HG03039 (cell line): ENCODE measurements at regions not wholly inside any gene's neighbourhood (a gene's known extent, or its start where the extent isn't known, plus 50 kb on each side); places are given as distances from the start of the nearest gene placed in this dataset.
"Not testable (repeated sequence)": the region's sequence is repeated elsewhere in the genome, so short reads cannot be mapped to it uniquely, and the experiment has no call there.

Experiments used
- ATAC-seq: cut with Tn5 transposase; IDR thresholded peaks from one replicate; pipeline ENCODE4 v1.9.1; 2021; ENCODE audit warnings: mild to moderate bottlenecking, moderate library complexity; ENCODE audit not compliant: unreplicated experiment

DNA sequence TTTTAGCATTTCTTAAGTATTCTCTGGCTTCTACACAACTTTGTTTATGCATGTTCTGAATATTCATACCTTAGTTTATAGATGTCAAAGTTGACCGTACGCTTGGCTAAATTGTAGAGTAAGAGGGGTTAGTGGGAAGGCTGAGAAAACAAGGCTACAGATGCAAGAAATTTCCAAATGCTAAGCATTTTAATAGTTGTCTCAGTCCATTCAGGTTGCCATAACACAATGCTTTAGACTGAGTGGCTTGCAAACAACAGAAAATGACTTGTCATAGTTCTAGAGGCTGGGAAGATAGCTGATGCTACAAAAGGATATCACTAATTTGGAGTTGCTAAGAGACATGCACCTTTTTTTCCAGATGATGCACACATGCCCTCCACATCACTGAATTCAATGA lies 53.0 kb upstream of the C1QTNF3 start:
- not testable (repeated sequence) for ATAC-seq

DNA sequence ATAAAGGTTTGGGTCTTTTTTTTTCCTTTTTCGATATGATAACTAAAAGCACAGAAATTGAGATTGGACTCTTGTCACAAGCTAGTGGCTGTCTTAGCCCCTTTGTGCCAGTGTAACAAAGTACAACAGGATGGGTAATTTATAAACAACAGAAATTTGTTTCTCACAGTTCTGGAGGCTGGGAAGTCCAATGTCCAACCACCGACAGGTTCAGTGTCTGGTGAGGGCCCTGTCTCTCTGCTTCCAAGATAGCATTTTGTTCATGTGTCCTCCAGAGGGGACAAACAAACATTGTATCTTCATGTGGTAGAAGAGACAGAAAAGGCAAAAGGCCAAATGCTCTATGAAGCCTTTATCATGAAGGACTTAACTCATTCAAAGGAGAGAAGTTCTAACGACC lies 56.9 kb upstream of the C1QTNF3 start:
- not testable (repeated sequence) for ATAC-seq

DNA sequence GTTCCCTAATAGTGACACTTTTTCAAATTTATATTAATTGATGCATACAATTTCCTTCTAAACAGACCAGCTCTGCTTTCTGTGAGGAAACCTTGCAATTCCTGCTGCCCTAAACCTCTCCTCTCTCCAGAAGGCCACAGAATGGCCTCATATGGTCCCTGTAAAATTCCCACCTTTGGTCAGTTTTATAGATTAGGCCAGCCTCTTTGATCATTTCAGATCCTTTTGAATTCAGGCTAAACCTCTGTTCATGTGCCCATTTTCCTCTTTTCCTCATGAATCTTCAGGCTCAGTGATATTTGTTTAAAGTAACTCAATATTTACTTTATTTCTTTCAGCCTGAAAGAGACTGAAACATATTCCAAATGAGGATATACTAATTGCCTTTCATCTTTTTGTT lies 58.6 kb upstream of the C1QTNF3 start:
- ATAC-seq, result not testable (repeated sequence)

DNA sequence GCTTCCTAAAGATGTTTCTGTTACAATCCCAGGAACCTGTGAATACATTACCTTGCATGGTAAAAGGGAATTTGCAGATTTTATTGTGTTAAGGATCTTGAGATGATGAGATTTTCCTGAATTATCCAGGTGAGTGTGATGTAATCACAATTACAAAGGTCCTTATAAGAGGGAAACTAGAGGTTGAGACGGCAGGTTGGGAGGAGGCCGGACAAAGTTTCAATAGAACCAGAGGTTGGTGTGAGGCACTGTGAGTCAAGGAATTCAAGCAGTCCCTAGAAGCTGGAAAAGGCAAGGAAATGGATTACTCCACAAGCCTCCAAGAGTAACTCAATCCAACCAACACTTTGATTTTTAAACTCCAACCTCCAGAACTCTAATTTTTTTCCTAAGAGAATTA lies 65.9 kb upstream of the C1QTNF3 start:
- ATAC-seq, result not testable (repeated sequence)

DNA sequence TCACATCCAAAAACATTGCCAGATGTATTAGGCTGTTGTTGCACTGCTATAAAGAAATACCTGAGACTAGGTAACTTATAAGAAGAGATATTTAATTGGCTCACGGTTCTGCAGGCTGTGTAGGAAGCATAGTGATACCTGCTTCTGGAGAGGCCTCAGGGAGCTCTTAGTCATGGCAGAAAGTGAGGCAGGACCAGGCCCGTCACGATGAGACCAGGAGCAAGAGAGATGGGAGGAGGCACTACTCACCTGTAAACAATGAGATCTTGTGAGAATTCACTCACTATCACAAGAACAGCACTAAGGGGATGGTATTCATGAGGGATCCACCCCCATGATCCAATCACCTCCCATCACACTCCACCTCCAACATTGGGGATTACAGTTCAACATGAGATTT lies 81.3 kb upstream of the C1QTNF3 start:
- ATAC-seq, result not testable (repeated sequence)

DNA sequence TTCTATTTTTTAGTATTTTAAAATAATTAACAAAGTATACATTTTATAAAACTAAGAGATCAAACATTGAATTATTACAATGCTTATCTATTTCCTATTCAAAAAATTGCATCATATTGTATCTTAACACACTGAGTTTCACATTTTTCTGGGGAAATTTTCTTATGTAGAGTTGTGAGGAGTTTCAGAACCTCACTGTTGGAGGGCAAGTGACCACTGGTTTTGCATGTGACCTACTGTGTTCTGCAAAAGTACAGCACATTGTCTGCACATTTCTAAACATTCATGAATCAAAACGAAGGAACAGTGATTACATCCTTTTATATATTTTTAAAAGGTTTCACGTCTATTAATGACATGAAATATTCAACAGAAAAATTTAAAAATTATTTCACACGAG lies 82.3 kb upstream of the C1QTNF3 start:
- ATAC-seq, result peak; percentile 81

DNA sequence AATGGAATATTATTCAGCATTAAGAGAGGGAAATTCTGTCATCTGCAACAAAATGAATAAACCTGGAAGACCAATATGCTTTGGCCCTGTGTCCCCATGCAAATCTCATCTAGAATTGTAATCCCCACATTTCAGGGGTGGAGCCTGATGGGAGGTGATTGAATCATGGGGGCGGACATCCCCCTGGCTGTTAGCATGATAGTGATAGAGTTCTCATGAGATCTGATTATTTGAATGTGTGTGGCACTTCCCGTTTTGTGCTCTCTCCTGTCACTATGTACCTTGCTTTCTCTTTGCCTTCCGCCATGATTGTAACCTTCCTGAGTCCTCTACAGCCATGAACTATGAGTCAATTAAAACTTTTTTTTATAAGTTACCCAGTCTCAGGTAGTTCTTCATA lies 83.7 kb upstream of the C1QTNF3 start:
- not testable (repeated sequence) for ATAC-seq

DNA sequence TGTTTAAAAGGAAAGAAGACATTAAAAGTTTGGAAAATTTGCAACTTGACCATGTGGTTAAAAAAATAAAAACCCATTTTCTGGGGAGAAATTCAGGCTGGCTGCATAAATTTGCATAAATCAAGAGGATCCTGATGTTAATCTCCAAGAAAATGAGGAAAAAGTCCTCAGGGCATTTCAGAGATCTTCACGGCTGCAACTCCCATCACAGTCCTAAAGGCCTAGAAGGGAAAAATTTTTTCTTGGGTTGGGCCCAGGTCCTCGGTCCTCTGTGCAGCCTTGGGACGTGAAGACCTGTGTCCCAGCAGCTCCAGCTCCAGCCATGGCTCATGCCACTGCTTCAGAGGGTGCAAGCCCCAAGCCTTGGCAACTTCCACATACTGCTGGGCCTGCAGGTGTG lies 84.8 kb upstream of the C1QTNF3 start:
- ATAC-seq, result not testable (repeated sequence)

DNA sequence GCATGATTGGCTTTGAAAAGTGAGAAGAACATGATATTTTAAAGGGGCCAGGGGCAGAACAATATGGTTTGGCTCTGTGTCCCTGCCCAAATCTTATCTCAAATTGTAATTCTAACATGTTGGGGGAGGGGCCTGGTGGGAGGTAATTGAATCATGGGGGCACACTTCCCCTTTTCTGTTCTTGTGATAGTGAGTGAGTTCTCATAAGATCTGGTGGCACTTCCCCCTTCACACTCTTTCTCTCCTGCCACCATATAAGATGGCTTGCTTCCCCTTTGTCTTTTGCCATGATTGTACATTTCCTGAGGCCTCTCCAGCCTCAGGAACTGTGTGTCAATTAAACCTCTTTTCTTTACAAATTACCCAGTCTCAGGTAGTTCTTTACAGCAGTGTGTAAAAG lies 85.9 kb upstream of the C1QTNF3 start:
- not testable (repeated sequence) for ATAC-seq

DNA sequence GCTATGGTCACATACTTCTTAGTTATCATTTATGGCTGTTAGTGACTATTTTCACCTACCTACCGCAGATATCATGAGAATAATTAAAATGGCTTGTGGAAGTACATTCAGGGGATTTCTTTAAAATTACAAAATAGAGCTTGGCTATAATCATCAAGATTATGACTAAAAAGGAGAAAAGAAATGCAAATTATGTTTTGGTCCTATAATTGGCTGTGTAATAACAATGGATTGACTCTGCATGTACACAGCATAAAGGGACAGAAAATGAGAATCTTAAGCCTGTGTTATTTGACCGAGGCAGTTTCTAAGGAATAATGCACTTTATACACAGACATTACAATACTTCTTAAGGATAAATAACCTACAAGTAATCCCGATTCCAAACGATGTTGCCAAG lies 112.0 kb upstream of the C1QTNF3 start:
- not testable (repeated sequence) for ATAC-seq

DNA sequence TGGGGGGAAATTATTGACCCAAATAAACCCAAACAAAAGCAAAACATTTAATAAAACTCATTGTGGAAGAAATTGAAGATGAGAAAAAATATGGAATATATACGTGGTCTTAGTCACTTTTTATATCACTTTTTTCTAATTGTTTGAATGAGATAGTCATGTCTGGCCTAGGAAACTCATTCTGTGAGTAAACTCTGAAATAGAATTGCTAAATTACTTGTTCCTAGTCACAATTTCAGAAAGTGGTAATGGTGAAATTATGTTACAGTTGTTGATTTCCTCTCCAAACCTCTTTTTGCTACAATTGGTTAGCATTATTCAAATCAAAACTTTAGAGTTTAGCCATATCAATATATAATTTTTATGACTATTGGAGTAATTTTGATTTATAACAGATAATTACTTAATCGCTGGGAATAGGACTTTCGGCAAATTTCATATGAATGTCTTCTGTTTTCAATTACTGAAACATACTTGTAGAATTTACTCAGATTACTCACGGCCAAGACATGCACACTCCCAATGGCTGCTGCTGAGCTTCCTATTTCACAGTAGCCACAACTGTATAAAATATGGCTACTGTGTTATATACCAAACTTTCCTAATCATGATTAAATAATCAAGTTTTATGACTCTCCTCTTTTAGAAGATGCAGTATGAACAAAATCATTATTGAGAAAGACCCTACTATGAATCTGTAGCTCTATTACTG lies 113.8 kb upstream of the C1QTNF3 start:
- ATAC-seq, result not testable (repeated sequence)

DNA sequence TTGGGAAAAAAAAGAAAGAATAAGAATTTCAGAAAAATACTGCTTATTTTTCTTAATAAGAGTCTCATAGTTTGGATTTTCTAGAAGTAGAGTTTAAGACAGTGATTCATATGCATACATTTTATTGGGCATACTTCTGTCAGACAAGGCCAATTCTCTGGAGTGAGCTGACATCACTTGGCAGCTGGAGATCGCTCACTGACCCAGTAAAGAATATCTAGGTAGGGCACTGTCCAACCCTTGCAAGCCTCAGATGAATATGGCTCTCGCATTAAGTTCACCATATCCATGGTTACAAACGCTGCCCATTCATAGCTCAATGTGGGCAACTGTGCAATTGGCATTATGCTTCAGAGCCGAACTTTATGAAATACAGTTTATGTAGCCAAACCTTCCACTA lies 117.9 kb upstream of the C1QTNF3 start:
- not testable (repeated sequence) for ATAC-seq

DNA sequence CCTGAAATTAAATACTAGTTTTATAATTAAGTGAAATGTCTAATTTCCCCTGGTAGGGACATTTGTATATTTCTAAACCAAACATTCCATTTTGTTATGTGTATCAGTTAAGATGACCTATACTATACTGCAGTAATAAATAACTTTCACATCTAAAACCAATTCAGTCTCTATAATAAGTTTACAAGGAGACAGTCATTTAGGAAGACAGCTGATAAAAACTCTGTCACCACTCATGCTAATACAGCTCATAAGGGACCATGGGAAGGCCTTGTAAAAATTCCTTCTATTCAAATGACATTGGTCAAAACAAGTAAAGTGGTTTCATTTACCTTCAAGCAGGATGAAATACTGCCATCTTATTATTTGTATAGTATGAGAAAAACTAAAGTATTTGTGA lies 128.4 kb upstream of the C1QTNF3 start:
- not testable (repeated sequence) for ATAC-seq

DNA sequence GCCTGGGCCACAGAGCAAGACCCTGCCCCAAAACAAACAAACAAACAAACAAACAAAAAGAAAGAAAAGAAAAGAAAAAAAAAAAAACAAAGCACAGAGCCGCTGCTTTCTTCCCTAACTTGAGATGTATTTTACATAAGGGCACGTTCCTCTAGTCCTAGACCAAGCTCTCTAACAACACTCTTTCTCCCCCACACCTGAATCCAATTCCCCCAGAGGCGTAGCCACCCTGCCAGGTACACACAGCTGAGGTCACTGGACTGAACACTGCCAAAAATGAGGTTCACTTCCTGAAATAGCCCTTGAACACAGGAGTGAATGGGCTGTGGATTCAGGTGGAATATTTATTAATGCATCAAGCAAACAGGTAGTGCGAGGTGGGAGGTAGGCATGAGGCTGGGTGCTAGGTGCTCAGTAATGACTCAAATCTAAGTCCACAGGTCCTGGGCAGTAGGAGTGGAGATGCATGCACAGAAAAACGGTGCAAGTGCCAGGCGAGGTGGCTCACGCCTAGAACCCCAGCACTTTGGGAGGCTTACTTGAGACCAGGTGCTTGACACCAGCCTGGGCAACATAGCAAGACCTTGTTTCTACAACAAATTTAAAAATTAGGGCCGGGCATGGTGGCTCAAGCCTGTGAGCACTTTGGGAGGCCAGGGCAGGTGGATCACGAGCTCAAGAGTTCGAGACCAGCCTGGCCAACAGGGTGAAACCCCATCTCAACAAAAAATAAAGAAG lies 136.6 kb upstream of the C1QTNF3 start:
- not testable (repeated sequence) for ATAC-seq

DNA sequence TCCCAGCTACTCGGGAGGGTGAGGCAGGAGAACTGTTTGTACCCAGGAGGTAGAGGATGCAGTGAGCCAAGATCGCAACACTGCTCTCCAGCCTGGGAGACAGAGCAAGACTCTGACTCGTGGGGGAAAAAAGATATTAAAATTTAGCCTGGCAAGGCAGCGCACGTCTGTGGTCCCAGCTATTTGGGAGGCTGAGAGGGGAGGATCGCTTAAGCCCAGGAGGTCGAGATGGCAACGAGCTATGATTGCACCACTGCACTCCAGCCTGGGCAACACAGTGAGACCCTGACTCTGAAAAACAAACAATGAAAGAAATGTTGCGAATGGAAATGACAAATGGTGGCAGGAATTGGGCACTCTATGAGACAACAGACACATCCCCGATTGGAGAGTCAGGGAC lies 137.2 kb upstream of the C1QTNF3 start:
- ATAC-seq, result not testable (repeated sequence)

DNA sequence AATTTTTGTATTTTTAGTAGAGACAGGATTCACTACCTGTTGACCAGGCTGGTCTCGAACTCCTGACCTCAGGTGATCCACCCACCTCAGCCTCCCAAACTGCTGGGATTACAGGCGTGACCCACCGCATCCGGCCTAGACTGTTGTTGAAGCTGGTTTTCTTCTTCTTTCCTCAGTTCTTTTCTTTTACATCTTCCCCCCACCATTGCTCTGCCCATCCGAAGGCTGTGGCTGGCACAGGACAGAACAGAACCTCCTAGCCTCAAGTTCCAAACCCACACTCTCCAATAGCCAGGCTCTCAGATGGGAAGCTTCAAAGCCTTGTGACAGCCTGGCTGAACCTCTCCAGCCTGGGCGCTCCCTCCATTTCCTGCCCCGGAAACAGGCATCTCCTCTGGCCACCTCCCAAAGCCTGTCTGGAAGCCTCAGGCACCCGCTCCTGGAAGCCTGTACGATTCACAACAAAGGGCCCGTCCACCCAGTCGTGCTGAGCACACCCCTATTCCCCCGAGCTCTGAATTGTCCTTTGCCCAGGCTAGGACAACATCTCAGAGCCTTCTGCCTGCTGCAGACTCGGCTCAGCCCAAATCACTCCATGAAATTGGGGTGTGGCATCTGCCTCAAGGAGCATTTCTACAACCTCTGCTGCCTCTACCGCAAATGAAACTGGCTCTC lies 138.1 kb upstream of the C1QTNF3 start:
- not testable (repeated sequence) for ATAC-seq

DNA sequence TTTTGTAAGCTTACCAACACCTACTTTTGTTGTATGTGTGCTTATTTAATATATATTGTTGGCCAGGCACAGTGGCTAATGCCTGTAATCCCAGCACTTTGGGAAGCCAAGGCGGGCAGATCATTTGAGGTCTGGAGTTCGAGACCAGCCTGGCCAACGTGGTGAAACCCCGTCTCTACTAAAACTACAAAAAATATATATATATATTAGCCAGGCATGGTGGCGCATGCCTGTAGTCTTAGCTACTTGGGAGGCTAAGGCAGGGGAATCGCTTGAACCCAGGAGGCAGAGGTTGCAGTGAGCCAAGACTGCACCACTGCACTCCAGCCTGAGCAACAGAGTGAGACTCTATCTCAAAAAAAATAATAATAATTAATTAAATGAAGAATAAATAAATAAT lies 142.0 kb upstream of the C1QTNF3 start:
- not testable (repeated sequence) for ATAC-seq

DNA sequence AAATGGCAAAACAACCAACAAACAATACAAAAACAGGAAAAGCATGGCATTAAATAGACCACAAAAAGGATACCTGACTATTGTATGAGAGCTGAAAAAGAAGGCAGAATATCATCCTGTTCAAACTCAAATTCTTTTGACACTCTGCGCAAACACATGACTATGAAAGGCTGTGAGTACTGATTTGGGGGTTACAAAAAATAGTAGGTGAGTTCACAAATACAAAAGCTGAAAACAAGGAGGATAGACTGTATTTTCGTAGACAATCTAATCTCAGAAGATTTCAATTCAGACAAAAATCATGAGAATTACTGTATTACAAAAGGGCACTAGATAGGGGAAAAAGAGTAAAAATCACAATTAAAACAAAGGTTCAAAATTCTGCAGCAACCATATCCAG lies 142.6 kb upstream of the C1QTNF3 start:
- not testable (repeated sequence) for ATAC-seq

DNA sequence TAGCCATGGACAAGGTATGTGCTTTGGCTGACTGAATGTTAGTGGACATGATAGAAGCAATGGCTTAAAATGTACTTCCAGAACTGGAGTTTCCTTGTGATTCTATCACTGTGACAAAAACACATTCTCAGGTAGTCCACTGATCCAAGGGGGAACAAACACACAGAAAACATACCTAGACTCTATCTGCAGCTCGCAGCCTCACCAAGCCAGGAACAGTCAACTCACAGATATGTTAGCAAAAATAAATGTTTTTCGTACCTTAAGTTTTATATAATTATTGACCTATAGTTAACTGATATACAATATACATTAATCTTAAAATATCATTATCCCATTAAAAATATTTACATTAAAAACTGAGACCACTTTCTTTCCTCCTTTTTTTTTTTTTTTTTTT lies 143.1 kb upstream of the C1QTNF3 start:
- not testable (repeated sequence) for ATAC-seq

DNA sequence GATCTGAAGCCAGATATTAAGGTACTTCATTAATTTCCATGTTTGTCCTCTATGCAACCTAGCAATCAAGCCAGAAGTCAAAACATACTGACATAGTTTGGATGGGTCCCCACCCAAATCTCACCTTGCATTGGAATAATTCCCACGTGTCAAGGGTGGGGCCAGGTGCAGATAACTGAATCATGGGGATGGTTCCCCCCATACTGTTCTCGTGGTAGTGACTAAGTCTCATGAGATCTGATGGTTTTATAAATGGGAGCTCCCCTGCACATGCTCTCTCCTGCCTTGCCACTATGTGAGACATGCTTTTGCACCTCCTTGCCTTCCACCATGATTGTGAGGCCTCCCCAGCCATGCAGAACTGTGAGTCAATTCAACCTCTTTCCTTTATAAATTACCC lies 143.9 kb upstream of the C1QTNF3 start:
- not testable (repeated sequence) for ATAC-seq

DNA sequence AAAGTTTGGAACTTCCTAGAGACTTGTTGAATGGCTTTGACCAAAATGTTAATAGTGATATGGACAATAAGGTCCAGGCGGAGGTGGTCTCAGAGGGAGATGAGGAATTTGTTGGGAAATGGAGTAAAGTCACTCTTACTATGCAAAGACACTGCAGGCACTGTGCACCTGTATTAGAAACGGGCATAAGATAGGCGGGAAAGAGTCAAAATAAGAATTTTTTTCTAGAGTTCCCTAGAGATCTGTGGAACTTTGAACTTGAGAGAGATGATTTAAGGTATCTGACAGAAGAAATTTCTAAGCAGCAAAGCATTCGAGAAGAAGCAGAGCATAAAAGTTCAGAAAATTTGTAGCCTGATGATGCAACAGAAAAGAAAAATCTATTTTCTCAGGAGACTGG lies 144.4 kb upstream of the C1QTNF3 start:
- ATAC-seq, result not testable (repeated sequence)
